NCI-H510A (cell line): ENCODE measurements at regions not wholly inside any gene's neighbourhood (a gene's known extent, or its start where the extent isn't known, plus 50 kb on each side); places are given as distances from the start of the nearest gene placed in this dataset.
"Not testable (repeated sequence)": the region's sequence is repeated elsewhere in the genome, so short reads cannot be mapped to it uniquely, and the experiment has no call there.

ENCODE experiments used
- DNase-seq: peaks from one replicate; lab custom pipeline; 2025; lab: John Stamatoyannopoulos, UW

- DNase-seq: no peak
Measured at GRCh38 chr21:31531967-31532366, 127.5 kb upstream of the SOD1 start.

- DNase-seq: peak; percentile 91
Measured at GRCh38 chr21:31530897-31531705, 128.4 kb upstream of the SOD1 start.

- DNase-seq: no peak
Measured at GRCh38 chr21:31530364-31530763, 129.1 kb upstream of the SOD1 start.

- no peak for DNase-seq
Measured at GRCh38 chr21:31529406-31529805, 130.1 kb upstream of the SOD1 start.

GRCh38 chr21:31526040-31526439, 133.5 kb upstream of the SOD1 start:
- DNase-seq: no peak

GRCh38 chr21:31524140-31524539, 135.4 kb upstream of the SOD1 start:
- no peak for DNase-seq

- no peak for DNase-seq
Measured at GRCh38 chr21:31521515-31521914, 138.0 kb upstream of the SOD1 start.

- peak; percentile 40 for DNase-seq
Measured at GRCh38 chr21:31520561-31521098, 138.9 kb upstream of the SOD1 start.

GRCh38 chr21:31518580-31518979, 140.9 kb upstream of the SOD1 start:
- DNase-seq: no peak

- DNase-seq: no peak
Measured at GRCh38 chr21:31517664-31518414, 141.7 kb upstream of the SOD1 start.

GRCh38 chr21:31515253-31515652, 144.2 kb upstream of the SOD1 start:
- DNase-seq: no peak

GRCh38 chr21:31514598-31514997, 144.9 kb upstream of the SOD1 start:
- no peak for DNase-seq

- DNase-seq: not testable (repeated sequence)
Measured at GRCh38 chr21:31513541-31513940, 146.0 kb upstream of the SOD1 start.

GRCh38 chr21:31511999-31512398, 147.5 kb upstream of the SOD1 start:
- not testable (repeated sequence) for DNase-seq

- DNase-seq: no peak
Measured at GRCh38 chr21:31511258-31511657, 148.2 kb upstream of the SOD1 start.

GRCh38 chr21:31509194-31510017, 150.1 kb upstream of the SOD1 start:
- DNase-seq: no peak

- no peak for DNase-seq
Measured at GRCh38 chr21:31505975-31506374, 153.5 kb upstream of the SOD1 start.

- DNase-seq: no peak
Measured at GRCh38 chr21:31503939-31504338, 155.6 kb upstream of the SOD1 start.

GRCh38 chr21:31503467-31503866, 156.0 kb upstream of the SOD1 start:
- no peak for DNase-seq

- DNase-seq: no peak
Measured at GRCh38 chr21:31502537-31503143, 156.9 kb upstream of the SOD1 start.

GRCh38 chr21:31501926-31502325, 157.6 kb upstream of the SOD1 start:
- no peak for DNase-seq

- no peak for DNase-seq
Measured at GRCh38 chr21:31500982-31501381, 156.9 kb upstream of the TIAM1 start.
